ENCODE measurements at regions not wholly inside any gene's neighbourhood (a gene's known extent, or its start where the extent isn't known, plus 50 kb on each side); places are given as distances from the start of the nearest gene placed in this dataset.

DNA sequence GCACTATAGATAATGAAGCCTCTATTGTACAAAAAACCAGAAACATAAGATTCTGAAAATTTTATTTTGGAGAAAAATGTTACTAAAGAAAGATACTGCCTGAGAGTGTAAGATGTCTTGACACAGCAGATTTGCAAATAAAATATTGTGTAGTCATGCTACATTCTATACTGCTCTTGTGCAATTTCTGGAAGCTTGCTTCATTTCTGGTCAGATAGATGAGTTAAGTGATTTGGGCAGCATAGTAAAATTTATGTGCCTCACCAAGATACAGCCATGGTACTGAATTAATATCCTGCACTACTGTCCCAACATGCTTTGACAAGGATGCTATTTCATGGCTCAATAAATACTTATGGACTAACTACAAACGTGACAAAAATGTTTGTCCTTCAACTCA, 55.1 kb upstream of the STARD13 start:
- Histone ChIP-seq H3K4me3 (ENCODE audit: insufficient read depth, low read depth, low read length) (no peak overlapping the region), H3K27me3 (ENCODE audit: control insufficient read depth, insufficient read depth, low read length, poor library complexity, severe bottlenecking) (no peaks in the 10 kb centered on the region), H3K9me3 (ENCODE audit: control insufficient read depth, low read length) (no peaks in the 10 kb centered on the region), H3K36me3 (ENCODE audit: control insufficient read depth, insufficient read depth, low read length) (no peaks in the 10 kb centered on the region), H3K4me1 (ENCODE audit: control insufficient read depth, insufficient read depth, low read length) (no peaks in the 10 kb centered on the region), H3K27ac (ENCODE audit: insufficient read depth, low read depth, low read length, poor library complexity, severe bottlenecking) (no peak overlapping the region)
- WGBS, 2 experiments: 84 to 100% methylated on average over 1 of the region's 1 CpG

DNA sequence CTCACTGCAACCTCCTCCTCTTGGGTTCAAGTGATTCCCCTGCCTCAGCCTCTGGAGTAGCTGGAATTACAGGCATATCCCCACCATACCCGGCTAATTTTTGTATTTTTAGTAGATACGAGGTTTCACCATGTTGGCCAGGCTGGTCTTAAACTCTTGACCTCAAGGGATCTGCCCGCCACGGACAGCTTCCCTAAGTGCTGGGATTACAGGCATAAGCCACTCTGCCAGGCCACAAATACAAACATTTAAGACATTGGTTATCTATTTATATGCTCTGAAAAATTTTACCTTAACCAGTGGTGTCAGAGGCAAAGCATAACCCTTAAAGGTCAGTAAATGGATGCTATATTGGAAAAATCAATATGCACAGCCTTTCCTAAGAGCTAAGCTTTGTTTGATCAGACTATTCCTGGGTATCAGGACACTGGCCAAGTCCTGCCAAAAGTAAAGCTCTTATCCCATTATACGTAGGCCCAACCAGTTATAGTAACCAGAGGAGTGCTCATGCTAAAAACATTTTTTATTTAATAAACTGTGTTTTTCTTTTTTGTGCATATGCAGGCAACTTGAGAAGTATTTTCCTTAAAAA, 56.4 kb upstream of the STARD13 start:
- Histone ChIP-seq H3K27ac (ENCODE audit: insufficient read depth, low read depth, low read length, poor library complexity, severe bottlenecking) (no peak overlapping the region), H3K4me3 (ENCODE audit: insufficient read depth, low read depth, low read length) (no peak overlapping the region), H3K27me3 (ENCODE audit: control insufficient read depth, insufficient read depth, low read length, poor library complexity, severe bottlenecking) (no peaks in the 10 kb centered on the region), H3K9me3 (ENCODE audit: control insufficient read depth, low read length) (no peaks in the 10 kb centered on the region), H3K4me1 (ENCODE audit: control insufficient read depth, insufficient read depth, low read length) (no peaks in the 10 kb centered on the region), H3K36me3 (ENCODE audit: control insufficient read depth, insufficient read depth, low read length) (no peaks in the 10 kb centered on the region)
- 89 to 93% methylated on average over 5 of the region's 5 CpGs for WGBS, 2 experiments

DNA sequence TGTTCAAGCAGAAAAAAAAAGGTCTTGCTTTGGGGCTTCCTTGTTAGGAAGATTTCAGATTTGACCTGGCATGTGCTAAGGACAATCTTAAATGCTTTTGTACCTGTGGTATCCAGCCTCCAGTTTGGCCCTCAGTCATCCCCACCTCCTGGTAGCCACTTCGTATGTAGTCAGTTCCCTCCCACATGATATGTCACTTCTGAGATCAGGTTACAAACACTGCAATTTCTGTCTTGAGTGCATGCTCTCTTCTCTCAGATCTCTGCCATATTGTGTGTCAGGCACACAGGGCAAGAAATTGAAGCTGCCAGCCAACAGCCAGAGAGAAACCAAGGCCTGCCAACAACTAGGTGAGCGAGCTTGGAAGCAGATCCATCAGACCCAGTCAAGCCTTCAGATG, 60.3 kb upstream of the STARD13 start:
- H3K4me3 ChIP-seq (ENCODE audit: insufficient read depth, low read depth, low read length): no peak overlapping the region
- no peak overlapping the region for H3K27ac ChIP-seq (ENCODE audit: insufficient read depth, low read depth, low read length, poor library complexity, severe bottlenecking)
- no peaks in the 10 kb centered on the region for H3K36me3 ChIP-seq (ENCODE audit: control insufficient read depth, insufficient read depth, low read length)
- H3K4me1 ChIP-seq (ENCODE audit: control insufficient read depth, insufficient read depth, low read length): no peaks in the 10 kb centered on the region
- no peaks in the 10 kb centered on the region for H3K9me3 ChIP-seq (ENCODE audit: control insufficient read depth, low read length)
- H3K27me3 ChIP-seq (ENCODE audit: control insufficient read depth, insufficient read depth, low read length, poor library complexity, severe bottlenecking): peaks cover 24% of the 10 kb centered on the region
- 86 to 90% methylated on average over 2 of the region's 2 CpGs for WGBS, 2 experiments

DNA sequence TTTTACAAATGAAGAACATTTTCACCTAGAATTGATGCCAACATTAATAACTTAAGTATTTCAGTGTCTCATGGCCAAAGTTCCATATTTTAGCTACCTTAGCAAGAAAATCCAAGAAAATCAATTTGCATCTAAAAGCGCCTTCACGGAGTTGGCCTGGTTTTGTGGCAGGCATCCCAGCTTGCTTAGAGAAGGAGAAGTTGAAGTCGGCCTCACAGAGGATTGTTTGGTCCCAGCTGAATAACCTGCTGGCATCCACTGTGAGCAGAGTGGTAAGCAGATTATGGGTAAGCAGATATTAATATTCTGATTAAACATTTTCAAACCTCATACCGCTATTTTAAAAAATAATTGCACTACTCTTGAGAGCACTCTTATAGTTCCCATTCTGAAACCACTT, 62.3 kb upstream of the STARD13 start:
- peaks cover 43% of the 10 kb centered on the region for H3K27me3 ChIP-seq (ENCODE audit: control insufficient read depth, insufficient read depth, low read length, poor library complexity, severe bottlenecking)
- no peak overlapping the region for H3K27ac ChIP-seq (ENCODE audit: insufficient read depth, low read depth, low read length, poor library complexity, severe bottlenecking)
- H3K9me3 ChIP-seq (ENCODE audit: control insufficient read depth, low read length): no peaks in the 10 kb centered on the region
- no peaks in the 10 kb centered on the region for H3K36me3 ChIP-seq (ENCODE audit: control insufficient read depth, insufficient read depth, low read length)
- WGBS, 2 experiments: 86 to 93% methylated on average over 4 of the region's 4 CpGs
- no peaks in the 10 kb centered on the region for H3K4me1 ChIP-seq (ENCODE audit: control insufficient read depth, insufficient read depth, low read length)
- no peak overlapping the region for H3K4me3 ChIP-seq (ENCODE audit: insufficient read depth, low read depth, low read length)

DNA sequence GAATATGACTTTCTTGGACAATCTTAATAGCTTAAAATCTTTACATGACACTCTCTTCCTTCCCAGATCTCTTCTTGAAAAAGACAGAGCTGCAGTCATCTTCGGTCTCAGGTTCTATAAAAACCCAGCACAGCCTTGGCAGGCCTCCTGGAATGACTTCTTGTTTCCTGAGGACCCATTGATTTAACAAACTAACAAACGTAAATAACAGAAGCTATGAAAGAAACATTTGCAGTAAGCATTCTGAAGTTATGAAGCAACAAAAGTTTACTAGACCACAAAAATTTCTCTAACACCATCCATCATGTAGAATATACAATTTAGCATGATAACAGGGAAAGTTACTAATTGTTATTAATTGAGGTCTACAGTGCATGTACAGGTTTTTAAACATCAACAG, 62.8 kb upstream of the STARD13 start:
- Histone ChIP-seq H3K36me3 (ENCODE audit: control insufficient read depth, insufficient read depth, low read length) (no peaks in the 10 kb centered on the region), H3K27me3 (ENCODE audit: control insufficient read depth, insufficient read depth, low read length, poor library complexity, severe bottlenecking) (peaks cover 48% of the 10 kb centered on the region), H3K4me3 (ENCODE audit: insufficient read depth, low read depth, low read length) (no peak overlapping the region), H3K27ac (ENCODE audit: insufficient read depth, low read depth, low read length, poor library complexity, severe bottlenecking) (no peak overlapping the region), H3K4me1 (ENCODE audit: control insufficient read depth, insufficient read depth, low read length) (no peaks in the 10 kb centered on the region), H3K9me3 (ENCODE audit: control insufficient read depth, low read length) (no peaks in the 10 kb centered on the region)
- WGBS, 2 experiments: 92 to 95% methylated on average over 2 of the region's 2 CpGs

DNA sequence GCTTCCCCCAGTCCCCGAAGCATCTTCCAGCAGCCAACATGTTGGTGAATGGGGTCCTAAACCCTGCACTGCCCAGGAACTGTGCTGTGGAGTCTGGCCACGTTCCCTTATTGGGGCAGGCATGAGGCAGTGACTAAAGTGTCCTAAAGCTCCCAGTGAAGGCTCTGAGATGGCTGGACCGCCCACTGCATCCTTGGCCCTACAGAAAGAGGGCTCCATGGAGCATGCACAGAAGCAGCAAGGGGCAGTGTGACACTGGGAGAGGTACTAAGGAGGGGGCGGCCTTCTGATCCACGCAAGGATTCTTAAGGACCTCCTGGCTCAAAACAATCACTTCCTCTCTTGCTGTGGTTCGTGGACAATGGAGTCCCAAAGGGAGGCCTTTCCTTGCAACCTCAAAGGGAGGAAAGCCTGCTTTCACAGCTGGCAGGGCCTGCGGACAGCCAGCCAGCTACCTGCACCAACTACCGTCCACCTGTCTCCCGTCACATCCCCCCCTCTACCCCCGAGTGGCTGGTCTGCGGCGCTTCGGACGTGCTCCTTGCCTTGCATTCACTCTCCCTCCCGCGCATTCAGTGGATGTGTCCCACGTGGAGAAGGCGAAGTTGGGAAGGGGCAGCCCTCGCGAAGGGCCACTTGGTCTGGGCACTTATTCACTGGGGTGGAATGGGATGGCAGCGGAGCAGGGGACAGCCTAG, 63.9 kb upstream of the STARD13 start:
- WGBS, 2 experiments: 58 to 62% methylated on average over 21 of the region's 21 CpGs
- H3K27ac ChIP-seq (ENCODE audit: insufficient read depth, low read depth, low read length, poor library complexity, severe bottlenecking): no peak overlapping the region
- H3K36me3 ChIP-seq (ENCODE audit: control insufficient read depth, insufficient read depth, low read length): no peaks in the 10 kb centered on the region
- no peaks in the 10 kb centered on the region for H3K4me1 ChIP-seq (ENCODE audit: control insufficient read depth, insufficient read depth, low read length)
- peak overlapping the region; percentile 47 for H3K4me3 ChIP-seq (ENCODE audit: insufficient read depth, low read depth, low read length)
- H3K9me3 ChIP-seq (ENCODE audit: control insufficient read depth, low read length): no peaks in the 10 kb centered on the region
- H3K27me3 ChIP-seq (ENCODE audit: control insufficient read depth, insufficient read depth, low read length, poor library complexity, severe bottlenecking): peaks cover 48% of the 10 kb centered on the region

DNA sequence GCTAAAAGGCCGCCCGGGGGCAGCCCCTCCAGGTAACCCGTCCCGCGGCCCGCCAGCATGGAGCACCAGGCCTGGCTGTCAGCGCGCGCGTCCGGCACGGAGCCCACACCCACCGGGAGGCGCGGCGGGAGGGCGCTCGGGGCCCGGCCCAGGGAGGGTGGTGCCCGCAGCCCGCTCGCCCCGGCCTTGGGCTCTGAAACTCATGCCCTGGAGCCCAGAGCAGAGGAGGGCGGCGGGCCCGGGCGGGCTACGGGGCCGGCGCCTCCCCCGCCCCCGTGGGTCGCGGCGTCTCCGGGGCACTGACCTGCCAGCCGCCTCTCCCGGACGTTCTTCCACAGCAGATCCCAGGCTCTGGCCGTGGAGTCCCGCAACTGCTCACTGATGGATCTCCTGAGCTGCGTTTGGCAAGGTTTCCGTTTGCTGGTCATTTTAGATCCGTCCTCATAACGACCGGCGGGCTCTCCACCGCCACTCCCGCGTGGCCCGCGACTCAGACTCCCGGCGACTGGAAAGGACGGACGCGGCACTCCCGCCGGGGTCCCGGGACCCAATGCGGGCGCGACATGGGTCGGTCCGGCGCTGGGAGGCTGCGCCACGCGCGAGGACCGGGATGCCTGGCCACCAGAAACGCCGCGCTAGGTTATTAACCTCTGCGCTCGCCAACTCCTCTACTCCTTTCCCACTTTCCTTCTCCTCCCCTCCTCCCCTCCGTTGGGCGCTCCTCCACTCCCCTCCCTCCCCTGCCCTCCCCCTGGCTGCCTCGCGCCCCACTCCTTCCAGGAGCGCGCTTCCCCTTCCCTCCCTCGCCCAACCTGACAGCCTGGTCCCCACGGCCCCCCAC, 64.7 kb upstream of the STARD13 start:
- Histone ChIP-seq H3K4me1 (ENCODE audit: control insufficient read depth, insufficient read depth, low read length) (no peaks in the 10 kb centered on the region), H3K27me3 (ENCODE audit: control insufficient read depth, insufficient read depth, low read length, poor library complexity, severe bottlenecking) (peaks cover 48% of the 10 kb centered on the region), H3K4me3 (ENCODE audit: insufficient read depth, low read depth, low read length) (peak overlapping the region; percentile 47), H3K9me3 (ENCODE audit: control insufficient read depth, low read length) (no peaks in the 10 kb centered on the region), H3K36me3 (ENCODE audit: control insufficient read depth, insufficient read depth, low read length) (no peaks in the 10 kb centered on the region), H3K27ac (ENCODE audit: insufficient read depth, low read depth, low read length, poor library complexity, severe bottlenecking) (no peak overlapping the region)
- WGBS, 2 experiments: 2% methylated on average over 84 of the region's 84 CpGs

DNA sequence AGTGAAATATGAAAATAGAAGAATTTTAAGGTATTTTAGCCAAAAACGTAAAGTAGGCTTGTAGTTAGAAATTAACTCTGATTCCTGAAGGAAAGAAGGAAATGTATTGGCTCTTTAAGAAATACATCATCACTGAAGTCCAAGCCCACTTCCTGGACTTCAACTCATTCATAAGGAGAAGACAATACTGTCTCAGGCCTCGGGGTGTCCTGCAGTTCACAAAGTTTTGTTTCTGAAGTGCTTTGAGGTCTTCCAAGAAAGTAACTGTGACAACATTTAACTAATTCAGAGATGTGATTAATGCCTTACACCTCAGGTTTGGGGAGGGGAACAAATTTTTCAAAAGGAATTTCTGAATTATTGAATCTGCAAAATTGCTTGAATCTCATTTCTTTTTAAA, 65.8 kb upstream of the STARD13 start:
- WGBS, 2 experiments: 61 to 67% methylated on average over 2 of the region's 2 CpGs
- Histone ChIP-seq H3K27me3 (ENCODE audit: control insufficient read depth, insufficient read depth, low read length, poor library complexity, severe bottlenecking) (peaks cover 48% of the 10 kb centered on the region), H3K9me3 (ENCODE audit: control insufficient read depth, low read length) (no peaks in the 10 kb centered on the region), H3K27ac (ENCODE audit: insufficient read depth, low read depth, low read length, poor library complexity, severe bottlenecking) (no peak overlapping the region), H3K36me3 (ENCODE audit: control insufficient read depth, insufficient read depth, low read length) (no peaks in the 10 kb centered on the region), H3K4me1 (ENCODE audit: control insufficient read depth, insufficient read depth, low read length) (no peaks in the 10 kb centered on the region), H3K4me3 (ENCODE audit: insufficient read depth, low read depth, low read length) (no peak overlapping the region)

DNA sequence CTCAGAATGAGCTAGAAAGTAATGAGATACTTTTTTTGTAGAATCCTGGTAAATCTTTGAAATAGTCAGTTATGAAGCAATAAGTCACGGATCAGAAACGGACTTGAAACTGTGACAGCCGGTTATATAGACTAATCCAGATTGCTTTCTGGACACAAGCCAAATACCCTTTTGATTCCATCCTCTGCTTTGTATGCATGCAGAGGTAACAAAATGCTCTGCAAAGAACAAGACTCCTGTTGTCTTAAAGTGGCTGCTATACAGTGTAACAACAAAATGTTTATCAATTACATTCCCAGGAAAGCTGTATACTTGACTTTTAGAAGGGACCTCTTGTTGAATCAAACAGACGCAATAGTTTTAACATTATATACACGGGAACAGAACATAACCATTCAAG, 66.5 kb upstream of the STARD13 start:
- no peak overlapping the region for H3K4me3 ChIP-seq (ENCODE audit: insufficient read depth, low read depth, low read length)
- peaks cover 48% of the 10 kb centered on the region for H3K27me3 ChIP-seq (ENCODE audit: control insufficient read depth, insufficient read depth, low read length, poor library complexity, severe bottlenecking)
- WGBS, 2 experiments: 94 to 95% methylated on average over 5 of the region's 5 CpGs
- no peaks in the 10 kb centered on the region for H3K36me3 ChIP-seq (ENCODE audit: control insufficient read depth, insufficient read depth, low read length)
- no peaks in the 10 kb centered on the region for H3K4me1 ChIP-seq (ENCODE audit: control insufficient read depth, insufficient read depth, low read length)
- H3K9me3 ChIP-seq (ENCODE audit: control insufficient read depth, low read length): no peaks in the 10 kb centered on the region
- no peak overlapping the region for H3K27ac ChIP-seq (ENCODE audit: insufficient read depth, low read depth, low read length, poor library complexity, severe bottlenecking)

DNA sequence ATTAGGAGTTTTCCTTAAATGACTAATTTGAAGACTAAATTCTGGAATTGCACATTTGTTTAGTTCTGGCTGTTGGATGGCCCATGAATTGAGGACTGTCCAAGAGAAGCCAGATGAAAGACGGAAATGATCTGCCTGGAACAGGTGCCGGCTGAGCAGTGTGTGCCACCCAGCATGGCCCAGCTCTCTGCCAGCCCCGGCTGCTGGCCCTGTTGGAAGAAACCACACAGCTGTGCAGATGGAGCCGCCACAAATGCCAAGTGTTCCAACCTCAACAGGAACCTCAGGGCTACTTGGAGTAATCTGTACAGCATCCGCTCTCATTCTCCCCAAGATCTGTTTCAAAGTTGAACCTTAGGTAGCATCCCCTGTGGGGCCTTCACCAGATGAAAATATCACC, 67.0 kb upstream of the STARD13 start:
- H3K27me3 ChIP-seq (ENCODE audit: control insufficient read depth, insufficient read depth, low read length, poor library complexity, severe bottlenecking): peaks cover 48% of the 10 kb centered on the region

More for the DNA sequence above, 67.0 kb upstream of the STARD13 start:
- H3K27ac ChIP-seq (ENCODE audit: insufficient read depth, low read depth, low read length, poor library complexity, severe bottlenecking): no peak overlapping the region
- no peaks in the 10 kb centered on the region for H3K4me1 ChIP-seq (ENCODE audit: control insufficient read depth, insufficient read depth, low read length)
- H3K4me3 ChIP-seq (ENCODE audit: insufficient read depth, low read depth, low read length): no peak overlapping the region
- no peaks in the 10 kb centered on the region for H3K9me3 ChIP-seq (ENCODE audit: control insufficient read depth, low read length)
- no peaks in the 10 kb centered on the region for H3K36me3 ChIP-seq (ENCODE audit: control insufficient read depth, insufficient read depth, low read length)
- WGBS, 2 experiments: 93 to 96% methylated on average over 5 of the region's 5 CpGs
